Bronchial epithelial cell (primary cell): ENCODE measurements at regions not wholly inside any gene's neighbourhood (a gene's known extent, or its start where the extent isn't known, plus 50 kb on each side); places are given as distances from the start of the nearest gene placed in this dataset.
A peak's percentile ranks its signal among the peaks of the same experiment; 100 is the strongest.

Source experiments
- DNase-seq: peaks from one replicate; pipeline ENCODE4 v3.0.0-alpha.2; 2010; ENCODE audit warnings: low read depth
- FAIRE-seq: peaks from 2 replicates; lab custom pipeline; 2011; peaks lifted over from hg19 to GRCh38; lab: Jason Lieb, UNC
- H3K27me3 ChIP-seq: 2 replicates; pipeline ENCODE4 v1.5.1; 2011; ENCODE audit warnings: low read length; ENCODE audit not compliant: control insufficient read depth, insufficient read depth
- H3K36me3 ChIP-seq: 2 replicates; pipeline ENCODE4 v1.5.1; 2011; ENCODE audit warnings: low read length; ENCODE audit not compliant: control insufficient read depth, insufficient read depth
- H3K4me3 ChIP-seq: 2 replicates; pipeline ENCODE4 v1.5.1; 2011; ENCODE audit warnings: mild to moderate bottlenecking, low read depth, low read length, control low read depth
- TF ChIP-seq, protein P1 (sequence below): IDR thresholded peaks from 2 replicates; pipeline ENCODE4 v1.5.1; 2011; ENCODE audit warnings: mild to moderate bottlenecking, moderate library complexity, low read length, control low read depth, inconsistent platforms; ENCODE audit not compliant: insufficient read depth, severe bottlenecking

DNA sequence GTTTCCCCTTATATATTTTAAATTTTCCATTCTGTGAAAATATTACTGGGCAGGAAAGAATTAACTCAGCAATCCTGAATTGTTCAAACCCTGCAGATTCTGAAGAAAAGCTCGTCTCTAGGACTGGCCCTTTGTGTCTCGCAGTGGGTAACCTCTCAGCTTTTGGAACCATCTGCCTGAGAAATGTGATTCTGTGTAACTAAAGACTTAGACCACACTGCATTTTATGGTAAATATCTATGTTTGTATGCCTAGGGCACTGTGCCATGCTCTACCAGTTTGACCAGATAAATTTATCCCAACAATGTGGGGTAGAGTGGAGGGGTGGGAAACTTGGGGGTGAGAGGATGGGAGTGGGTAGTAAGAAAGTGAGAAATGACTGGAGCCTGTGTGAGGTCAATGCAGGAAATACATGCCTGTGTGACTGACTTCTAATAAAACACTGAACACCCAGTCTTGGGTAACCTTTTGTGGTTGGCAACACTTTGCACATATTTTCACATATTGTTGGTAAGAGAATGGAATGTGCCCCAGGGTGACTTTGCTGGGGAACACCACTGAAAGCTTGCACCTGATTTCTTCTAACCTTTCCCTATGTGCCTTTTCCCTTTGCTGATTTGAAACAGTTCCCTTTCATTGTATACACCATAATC, 1181.9 kb downstream of the OLFM4 start:
- no peak for FAIRE-seq
- H3K36me3 ChIP-seq: no peaks in the 10 kb centered on the region
- no peaks in the 10 kb centered on the region for H3K27me3 ChIP-seq
- TF ChIP-seq, protein P1, sequence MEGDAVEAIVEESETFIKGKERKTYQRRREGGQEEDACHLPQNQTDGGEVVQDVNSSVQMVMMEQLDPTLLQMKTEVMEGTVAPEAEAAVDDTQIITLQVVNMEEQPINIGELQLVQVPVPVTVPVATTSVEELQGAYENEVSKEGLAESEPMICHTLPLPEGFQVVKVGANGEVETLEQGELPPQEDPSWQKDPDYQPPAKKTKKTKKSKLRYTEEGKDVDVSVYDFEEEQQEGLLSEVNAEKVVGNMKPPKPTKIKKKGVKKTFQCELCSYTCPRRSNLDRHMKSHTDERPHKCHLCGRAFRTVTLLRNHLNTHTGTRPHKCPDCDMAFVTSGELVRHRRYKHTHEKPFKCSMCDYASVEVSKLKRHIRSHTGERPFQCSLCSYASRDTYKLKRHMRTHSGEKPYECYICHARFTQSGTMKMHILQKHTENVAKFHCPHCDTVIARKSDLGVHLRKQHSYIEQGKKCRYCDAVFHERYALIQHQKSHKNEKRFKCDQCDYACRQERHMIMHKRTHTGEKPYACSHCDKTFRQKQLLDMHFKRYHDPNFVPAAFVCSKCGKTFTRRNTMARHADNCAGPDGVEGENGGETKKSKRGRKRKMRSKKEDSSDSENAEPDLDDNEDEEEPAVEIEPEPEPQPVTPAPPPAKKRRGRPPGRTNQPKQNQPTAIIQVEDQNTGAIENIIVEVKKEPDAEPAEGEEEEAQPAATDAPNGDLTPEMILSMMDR: no peak
- DNase-seq: peak; percentile 69
- H3K4me3 ChIP-seq: no peak overlapping the region

DNA sequence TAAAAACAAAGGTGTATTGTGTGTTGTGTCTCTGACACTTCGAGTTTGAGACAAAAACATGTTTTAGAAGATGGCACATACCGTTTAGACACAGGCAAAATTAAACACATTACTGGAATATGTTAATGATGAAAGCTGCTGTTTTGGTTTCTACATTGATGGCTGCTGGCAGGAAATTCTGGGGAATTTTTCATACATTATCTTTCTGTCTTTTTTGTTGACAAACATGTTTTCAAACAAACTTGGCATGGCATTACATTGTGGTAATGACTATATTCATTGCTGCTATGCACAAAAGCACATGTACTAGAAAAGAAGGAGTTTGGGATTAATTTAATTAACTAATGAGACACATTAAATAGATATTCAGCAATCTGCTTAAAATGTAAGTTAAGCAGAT, 1187.6 kb downstream of the OLFM4 start:
- Histone ChIP-seq H3K36me3 (no peaks in the 10 kb centered on the region), H3K4me3 (no peak overlapping the region), H3K27me3 (no peaks in the 10 kb centered on the region)
- TF ChIP-seq, protein P1: no peak
- FAIRE-seq (no peak), DNase-seq (no peak)

DNA sequence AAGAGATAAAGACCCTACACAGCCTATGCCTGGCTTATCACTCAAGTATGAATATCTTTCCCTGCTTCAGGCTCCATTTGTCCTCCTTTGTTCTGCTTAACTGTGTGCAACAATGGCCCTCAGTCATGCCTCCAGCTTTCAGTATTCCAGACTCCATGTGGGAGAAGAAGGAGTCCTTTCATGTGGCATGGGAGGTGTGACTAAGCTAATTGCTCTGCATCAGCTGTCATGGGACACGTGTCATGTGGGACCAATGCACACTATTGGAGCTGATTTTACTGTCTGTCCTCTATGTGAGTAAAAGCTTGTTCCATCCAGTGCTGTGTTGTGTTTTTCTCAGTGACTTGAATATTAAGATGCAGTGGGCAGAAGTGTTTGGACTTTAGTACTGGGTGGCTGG, 1198.3 kb downstream of the OLFM4 start:
- H3K4me3 ChIP-seq: no peak overlapping the region
- peak; percentile 58 for FAIRE-seq
- no peaks in the 10 kb centered on the region for H3K27me3 ChIP-seq
- no peaks in the 10 kb centered on the region for H3K36me3 ChIP-seq
- TF ChIP-seq, protein P1: no peak
- DNase-seq: no peak

DNA sequence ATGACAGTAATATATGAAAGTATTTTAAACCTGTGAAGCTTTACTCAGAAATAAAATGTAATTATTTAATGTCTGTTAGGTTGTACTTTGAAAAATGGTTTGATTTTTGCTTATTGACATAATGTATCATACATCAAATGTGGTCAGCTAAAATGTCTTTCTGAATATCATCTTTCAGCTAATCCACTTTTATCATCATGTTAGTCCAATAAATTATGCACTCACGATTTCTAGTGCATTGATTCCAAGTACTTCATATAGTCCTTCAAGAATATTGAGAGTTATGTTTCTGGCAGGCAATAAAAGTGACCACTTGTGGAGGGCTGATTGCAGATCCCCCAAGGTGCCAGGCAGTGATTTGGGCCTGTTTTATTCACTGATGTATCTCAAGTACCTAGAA, 1204.1 kb downstream of the OLFM4 start:
- FAIRE-seq: no peak
- Histone ChIP-seq H3K36me3 (no peaks in the 10 kb centered on the region), H3K27me3 (no peaks in the 10 kb centered on the region), H3K4me3 (no peak overlapping the region)
- DNase-seq: no peak
- TF ChIP-seq, protein P1: no peak

DNA sequence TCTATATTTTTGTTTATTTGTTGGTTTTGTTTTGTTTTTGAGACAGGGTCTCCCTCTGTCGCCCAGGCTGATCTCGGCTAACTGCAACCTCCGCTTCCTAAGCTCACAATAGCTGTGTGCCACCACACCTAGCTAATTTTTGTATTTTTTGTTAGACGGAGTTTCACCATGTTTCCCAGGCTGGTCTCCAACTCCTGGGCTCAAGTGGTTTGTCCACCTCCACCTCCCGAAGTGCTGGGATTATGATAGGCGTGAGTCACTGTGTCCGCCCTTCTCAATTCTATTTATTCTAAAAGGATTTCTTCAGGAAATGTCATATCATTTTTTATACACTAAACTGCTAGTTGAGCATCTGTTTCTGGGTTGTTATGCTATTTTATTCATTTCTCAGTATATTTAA, 1206.0 kb downstream of the OLFM4 start:
- H3K27me3 ChIP-seq: no peaks in the 10 kb centered on the region
- FAIRE-seq: no peak
- no peak overlapping the region for H3K4me3 ChIP-seq
- TF ChIP-seq, protein P1: no peak
- H3K36me3 ChIP-seq: no peaks in the 10 kb centered on the region
- no peak for DNase-seq

DNA sequence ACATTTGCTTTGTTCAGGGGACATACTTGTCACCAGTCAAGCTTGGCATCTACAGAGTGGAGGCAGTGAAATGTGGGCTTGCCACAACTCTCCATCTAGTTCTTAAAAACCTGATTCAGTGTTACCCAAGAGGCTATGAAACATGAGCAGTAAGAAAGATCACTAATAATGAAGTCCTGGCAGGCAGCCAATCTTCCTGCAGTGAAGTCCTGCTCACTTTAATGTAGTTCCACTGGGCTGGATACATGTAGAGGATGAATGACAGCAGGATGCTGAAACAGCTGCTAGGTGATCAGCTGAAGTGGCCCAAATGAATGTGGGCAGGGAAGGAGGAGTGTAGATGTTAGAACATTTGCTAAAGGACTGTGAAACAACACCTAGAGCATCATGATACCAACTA, 1213.1 kb downstream of the OLFM4 start:
- TF ChIP-seq, protein P1: no peak
- Histone ChIP-seq H3K36me3 (no peaks in the 10 kb centered on the region), H3K4me3 (no peak overlapping the region), H3K27me3 (no peaks in the 10 kb centered on the region)
- no peak for FAIRE-seq
- DNase-seq: peak; percentile 8
